ENCODE measurements at regions not wholly inside any gene's neighbourhood (a gene's known extent, or its start where the extent isn't known, plus 50 kb on each side); places are given as distances from the start of the nearest gene placed in this dataset.

GRCh38 chr16:52740766-52741165 lies 193.8 kb upstream of the TOX3 start:
- TF ChIP-seq, protein P1, sequence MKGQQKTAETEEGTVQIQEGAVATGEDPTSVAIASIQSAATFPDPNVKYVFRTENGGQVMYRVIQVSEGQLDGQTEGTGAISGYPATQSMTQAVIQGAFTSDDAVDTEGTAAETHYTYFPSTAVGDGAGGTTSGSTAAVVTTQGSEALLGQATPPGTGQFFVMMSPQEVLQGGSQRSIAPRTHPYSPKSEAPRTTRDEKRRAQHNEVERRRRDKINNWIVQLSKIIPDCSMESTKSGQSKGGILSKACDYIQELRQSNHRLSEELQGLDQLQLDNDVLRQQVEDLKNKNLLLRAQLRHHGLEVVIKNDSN (IDR thresholded peaks at IDR 0.05): no peak
- TF ChIP-seq RAD21 (IDR thresholded peaks at IDR 0.05; ENCODE audit: low read depth) (no peak), EP300 (IDR thresholded peaks at IDR 0.05; ENCODE audit: borderline replicate concordance) (no peak), ZBTB7A (IDR thresholded peaks at IDR 0.05; ENCODE audit: low read depth) (no peak), CREB1 (IDR thresholded peaks at IDR 0.05; ENCODE audit: low read depth) (no peak)

Data from Ishikawa (cell line).